ENCODE measurements at regions not wholly inside any gene's neighbourhood (a gene's known extent, or its start where the extent isn't known, plus 50 kb on each side); places are given as distances from the start of the nearest gene placed in this dataset.

GRCh38 chr7:95662987-95663386, 66.7 kb upstream of the PDK4 start:
- TF ChIP-seq POLR2A (IDR thresholded peaks at IDR 0.05; ENCODE audit: low read depth, low read length) = no peak
- no peak for TF ChIP-seq TAF1 (IDR thresholded peaks at IDR 0.05; ENCODE audit: low read depth, low read length)
- no peak for TF ChIP-seq POLR2AphosphoS5 (IDR thresholded peaks at IDR 0.05; ENCODE audit: low read depth, low read length)
- no peak for TF ChIP-seq POU2F2 (IDR thresholded peaks at IDR 0.05; ENCODE audit: low read depth, low read length)
- no peak for TF ChIP-seq SPI1 (IDR thresholded peaks at IDR 0.05; ENCODE audit: low read depth, low read length)
- no peak for TF ChIP-seq PAX5 (IDR thresholded peaks at IDR 0.05; ENCODE audit: insufficient read depth, low read length, severe bottlenecking)
